ENCODE measurements at regions not wholly inside any gene's neighbourhood (a gene's known extent, or its start where the extent isn't known, plus 50 kb on each side); places are given as distances from the start of the nearest gene placed in this dataset.

DNA sequence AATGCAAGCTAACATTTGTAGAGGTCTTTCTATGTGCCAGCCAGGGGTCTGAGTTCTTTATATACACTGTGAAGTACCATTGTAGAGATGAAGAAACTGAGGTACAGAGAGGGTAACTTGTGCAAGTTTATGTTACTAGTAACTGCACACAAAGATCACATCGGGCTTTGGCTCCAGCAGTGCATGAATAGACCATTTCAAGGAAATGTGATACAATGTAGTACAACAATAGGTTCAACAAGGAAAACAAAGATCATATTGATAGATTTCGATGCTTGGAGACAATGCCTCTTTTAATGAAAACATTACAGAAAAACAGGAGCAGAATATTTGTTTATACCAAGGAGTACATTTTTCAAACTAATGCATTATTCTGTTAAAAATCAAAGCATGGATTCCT, 115.3 kb downstream of the POLR2M start:
- no peak for TF ChIP-seq EZH2 (IDR thresholded peaks at IDR 0.05; ENCODE audit: low read length, missing control alignments)
- TF ChIP-seq, protein P1, sequence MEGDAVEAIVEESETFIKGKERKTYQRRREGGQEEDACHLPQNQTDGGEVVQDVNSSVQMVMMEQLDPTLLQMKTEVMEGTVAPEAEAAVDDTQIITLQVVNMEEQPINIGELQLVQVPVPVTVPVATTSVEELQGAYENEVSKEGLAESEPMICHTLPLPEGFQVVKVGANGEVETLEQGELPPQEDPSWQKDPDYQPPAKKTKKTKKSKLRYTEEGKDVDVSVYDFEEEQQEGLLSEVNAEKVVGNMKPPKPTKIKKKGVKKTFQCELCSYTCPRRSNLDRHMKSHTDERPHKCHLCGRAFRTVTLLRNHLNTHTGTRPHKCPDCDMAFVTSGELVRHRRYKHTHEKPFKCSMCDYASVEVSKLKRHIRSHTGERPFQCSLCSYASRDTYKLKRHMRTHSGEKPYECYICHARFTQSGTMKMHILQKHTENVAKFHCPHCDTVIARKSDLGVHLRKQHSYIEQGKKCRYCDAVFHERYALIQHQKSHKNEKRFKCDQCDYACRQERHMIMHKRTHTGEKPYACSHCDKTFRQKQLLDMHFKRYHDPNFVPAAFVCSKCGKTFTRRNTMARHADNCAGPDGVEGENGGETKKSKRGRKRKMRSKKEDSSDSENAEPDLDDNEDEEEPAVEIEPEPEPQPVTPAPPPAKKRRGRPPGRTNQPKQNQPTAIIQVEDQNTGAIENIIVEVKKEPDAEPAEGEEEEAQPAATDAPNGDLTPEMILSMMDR (conservative IDR thresholded peaks at IDR 0.05 in 1 of 2, IDR thresholded peaks at IDR 0.05 in 1 of 2; ENCODE audit: low read depth in 1 of 2, low read length in 2 of 2): no peak
